PC-3 (cell line): ENCODE measurements at regions not wholly inside any gene's neighbourhood (a gene's known extent, or its start where the extent isn't known, plus 50 kb on each side); places are given as distances from the start of the nearest gene placed in this dataset.
"Not testable (repeated sequence)": the region's sequence is repeated elsewhere in the genome, so short reads cannot be mapped to it uniquely, and the experiment has no call there.

Experiments
- ATAC-seq: fragments of 200-7000 bp; cut with Tn5 transposase; 2 replicates; pipeline ENCODE4 v1.9.1; 2020; ENCODE audit warnings: mild to moderate bottlenecking, moderate library complexity
- BruUV-seq: library from RNA; stranded (reverse); fragments of 400-500 nt; replicated peaks from 2 replicates; lab custom pipeline; 2021; lab: Mats Ljungman, UMichigan
- CTCF ChIA-PET: fragments of 300-600 bp; sonication (Branson Sonifier 250); formaldehyde crosslinking; loops from one replicate; lab custom pipeline; 2022; ENCODE audit warnings: antibody characterized with exemption; lab: Charles Lee
- POLR2A ChIA-PET: fragments of 300-600 bp; sonication (Branson Sonifier 250); formaldehyde crosslinking; loops from one replicate; lab custom pipeline; 2022; ENCODE audit warnings: antibody characterized with exemption; ENCODE audit not compliant: unreplicated experiment; lab: Charles Lee
- DNase-seq: peaks from one replicate; pipeline ENCODE4 v3.0.0-alpha.2; 2015
- H2AFZ ChIP-seq: fragments of 300-600 bp; sonication (generic); 2 replicates; pipeline ENCODE4 v1.6.0; 2016; ENCODE audit warnings: antibody characterized with exemption, low read length
- H3F3A ChIP-seq: fragments of 300-600 bp; sonication (generic); one replicate; pipeline ENCODE4 v1.6.0; 2017; ENCODE audit warnings: antibody characterized with exemption, low read length, control low read depth, mild to moderate bottlenecking; ENCODE audit not compliant: unreplicated experiment
- H3K27ac ChIP-seq: fragments of 300-600 bp; sonication (generic); 2 replicates; pipeline ENCODE4 v1.5.1; 2016; ENCODE audit warnings: mild to moderate bottlenecking, low read length
- H3K27me3 ChIP-seq: fragments of 300-600 bp; sonication (generic); 2 replicates; pipeline ENCODE4 v1.6.1; 2016; ENCODE audit warnings: low read length, mixed read lengths
- H3K36me3 ChIP-seq: fragments of 300-600 bp; sonication (generic); 2 replicates; pipeline ENCODE4 v1.6.1; 2016; ENCODE audit warnings: low read depth, mixed run types, low read length, mixed read lengths
- H3K4me1 ChIP-seq: fragments of 300-600 bp; sonication (generic); 2 replicates; pipeline ENCODE4 v1.5.1; 2016; ENCODE audit warnings: low read length; ENCODE audit not compliant: insufficient read depth
- H3K4me2 ChIP-seq: fragments of 300-600 bp; sonication (generic); 2 replicates; pipeline ENCODE4 v1.6.0; 2016; ENCODE audit warnings: low read length
- H3K4me3 ChIP-seq: fragments of 300-600 bp; sonication (generic); 2 replicates; pipeline ENCODE4 v1.5.1; 2016; ENCODE audit warnings: mild to moderate bottlenecking, low read length, mixed read lengths
- H3K79me2 ChIP-seq: fragments of 300-600 bp; sonication (generic); 2 replicates; pipeline ENCODE4 v1.6.1; 2017; ENCODE audit warnings: low read length, mixed read lengths
- H3K9ac ChIP-seq: fragments of 300-600 bp; sonication (generic); 2 replicates; pipeline ENCODE4 v1.6.0; 2016; ENCODE audit warnings: mild to moderate bottlenecking, low read length
- H3K9me2 ChIP-seq: fragments of 300-600 bp; sonication (generic); replicated peaks from 2 replicates; pipeline ENCODE4 v1.6.1; 2016; ENCODE audit warnings: mixed run types, low read length, mixed read lengths
- H3K9me3 ChIP-seq: fragments of 300-600 bp; sonication (generic); 2 replicates; pipeline ENCODE4 v1.6.1; 2016; ENCODE audit warnings: low read length, mixed read lengths
- H4K20me1 ChIP-seq: fragments of 300-600 bp; sonication (generic); 2 replicates; pipeline ENCODE4 v1.6.1; 2016; ENCODE audit warnings: low read length, mixed read lengths
- EZH2 ChIP-seq: fragments of 300-600 bp; sonication (generic); IDR thresholded peaks from one replicate; pipeline ENCODE4 v1.6.1; 2017; ENCODE audit warnings: antibody characterized with exemption, mild to moderate bottlenecking, low read length; ENCODE audit not compliant: unreplicated experiment
- EZH2phosphoT487 ChIP-seq: fragments of 300-600 bp; sonication (generic); IDR thresholded peaks from 2 replicates; pipeline ENCODE4 v1.6.1; 2018; ENCODE audit warnings: mild to moderate bottlenecking, antibody characterized with exemption, low read length, borderline replicate concordance
- intact Hi-C: fragments of 100-400 bp; cut with micrococcal nuclease; formaldehyde crosslinking; loops from 2 replicates; pipeline ENCODE4 v1.9.0; 2023
- TF ChIP-seq, protein P1 (sequence below): fragments of 300-600 bp; sonication (generic); conservative IDR thresholded peaks from 2 replicates; pipeline ENCODE4 v1.5.1; 2017; ENCODE audit warnings: antibody characterized with exemption, low read depth, mild to moderate bottlenecking, low read length

DNA sequence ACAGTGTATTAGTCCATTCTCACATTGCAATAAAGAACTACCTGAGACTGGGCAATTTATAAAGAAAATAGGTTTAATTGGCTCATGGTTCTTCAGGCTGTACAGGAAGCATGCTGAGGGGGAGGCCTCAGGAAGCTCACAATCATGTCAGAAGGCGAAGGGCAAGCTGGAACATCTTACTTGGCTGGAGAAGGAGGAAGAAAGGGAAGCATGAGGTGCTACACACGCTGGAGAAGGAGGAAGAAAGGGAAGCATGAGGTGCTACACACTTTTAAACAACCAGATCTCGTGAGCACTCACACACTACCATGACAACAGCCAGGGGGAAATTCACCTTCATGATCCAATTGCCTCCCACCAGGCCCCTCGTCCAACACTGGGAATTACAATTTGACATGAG lies 95.3 kb upstream of the FAM110C start:
- Histone ChIP-seq H4K20me1 (no peaks in the 10 kb centered on the region), H2AFZ (no peak overlapping the region), H3K9me3 (no peaks in the 10 kb centered on the region), H3F3A (no peaks in the 10 kb centered on the region), H3K4me1 (no peaks in the 10 kb centered on the region), H3K4me3 (no peak overlapping the region), H3K9me2 (no peaks in the 10 kb centered on the region), H3K27me3 (peaks cover 6% of the 10 kb centered on the region; the same call in 1 of the 2 replicates), H3K4me2 (no peak overlapping the region), H3K9ac (no peak overlapping the region), H3K27ac (no peak overlapping the region), H3K36me3 (no peaks in the 10 kb centered on the region), H3K79me2 (no peaks in the 10 kb centered on the region)
- DNase-seq (no peak), ATAC-seq (no peak)
- POLR2A ChIA-PET = no interaction called here
- TF ChIP-seq, protein P1, sequence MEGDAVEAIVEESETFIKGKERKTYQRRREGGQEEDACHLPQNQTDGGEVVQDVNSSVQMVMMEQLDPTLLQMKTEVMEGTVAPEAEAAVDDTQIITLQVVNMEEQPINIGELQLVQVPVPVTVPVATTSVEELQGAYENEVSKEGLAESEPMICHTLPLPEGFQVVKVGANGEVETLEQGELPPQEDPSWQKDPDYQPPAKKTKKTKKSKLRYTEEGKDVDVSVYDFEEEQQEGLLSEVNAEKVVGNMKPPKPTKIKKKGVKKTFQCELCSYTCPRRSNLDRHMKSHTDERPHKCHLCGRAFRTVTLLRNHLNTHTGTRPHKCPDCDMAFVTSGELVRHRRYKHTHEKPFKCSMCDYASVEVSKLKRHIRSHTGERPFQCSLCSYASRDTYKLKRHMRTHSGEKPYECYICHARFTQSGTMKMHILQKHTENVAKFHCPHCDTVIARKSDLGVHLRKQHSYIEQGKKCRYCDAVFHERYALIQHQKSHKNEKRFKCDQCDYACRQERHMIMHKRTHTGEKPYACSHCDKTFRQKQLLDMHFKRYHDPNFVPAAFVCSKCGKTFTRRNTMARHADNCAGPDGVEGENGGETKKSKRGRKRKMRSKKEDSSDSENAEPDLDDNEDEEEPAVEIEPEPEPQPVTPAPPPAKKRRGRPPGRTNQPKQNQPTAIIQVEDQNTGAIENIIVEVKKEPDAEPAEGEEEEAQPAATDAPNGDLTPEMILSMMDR = no peak
- TF ChIP-seq EZH2phosphoT487 = no peak
- BruUV-seq = no TSS peak
- intact Hi-C loops = loop anchor here (1.0 kb wide), 1 partner anchor 97 kb away; no protein-coding TSS in a partner anchor
- CTCF ChIA-PET = interaction anchor here (1.0 kb wide), 1 partner anchor 70 kb away, joined by 3 read pairs; no protein-coding TSS in a partner anchor

DNA sequence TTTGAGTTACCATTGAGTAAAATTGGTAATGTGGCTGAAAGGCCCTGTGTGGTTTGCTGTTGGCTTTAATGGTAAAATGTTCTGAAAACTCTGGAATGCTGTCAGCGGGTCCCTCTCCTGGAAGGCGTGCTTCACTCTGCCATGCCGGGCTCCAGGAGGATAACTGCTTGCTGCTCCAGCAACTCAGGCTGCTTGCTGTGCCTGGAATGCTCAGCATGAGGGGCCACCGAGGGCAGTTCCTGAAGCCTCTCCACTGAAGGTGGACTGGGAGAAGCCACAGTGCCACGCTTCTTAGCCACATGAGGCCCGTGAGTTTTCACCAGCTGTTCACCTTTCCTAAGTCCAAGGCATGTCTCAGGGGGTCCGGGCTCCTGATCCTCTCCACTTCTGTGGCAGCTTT lies 90.4 kb upstream of the FAM110C start:
- ATAC-seq (no peak), DNase-seq (no peak)
- H3K4me1 ChIP-seq = no peaks in the 10 kb centered on the region
- no peak overlapping the region for H3K27ac ChIP-seq
- no peak overlapping the region for H3K4me2 ChIP-seq
- ChIA-PET POLR2A (no interaction called here), CTCF (no interaction called here)
- H3K36me3 ChIP-seq = no peaks in the 10 kb centered on the region
- no peaks in the 10 kb centered on the region for H4K20me1 ChIP-seq
- no peaks in the 10 kb centered on the region for H3K9me3 ChIP-seq
- peaks cover 6% of the 10 kb centered on the region for H3K27me3 ChIP-seq
- no peaks in the 10 kb centered on the region for H3F3A ChIP-seq
- no peak overlapping the region for H3K4me3 ChIP-seq
- TF ChIP-seq, protein P1 = no peak
- TF ChIP-seq EZH2phosphoT487 = no peak
- no peak for TF ChIP-seq EZH2
- H2AFZ ChIP-seq = no peak overlapping the region
- H3K9ac ChIP-seq = no peak overlapping the region
- no peaks in the 10 kb centered on the region for H3K79me2 ChIP-seq
- BruUV-seq = no TSS peak
- no peaks in the 10 kb centered on the region for H3K9me2 ChIP-seq
- intact Hi-C loops = no loop called here

DNA sequence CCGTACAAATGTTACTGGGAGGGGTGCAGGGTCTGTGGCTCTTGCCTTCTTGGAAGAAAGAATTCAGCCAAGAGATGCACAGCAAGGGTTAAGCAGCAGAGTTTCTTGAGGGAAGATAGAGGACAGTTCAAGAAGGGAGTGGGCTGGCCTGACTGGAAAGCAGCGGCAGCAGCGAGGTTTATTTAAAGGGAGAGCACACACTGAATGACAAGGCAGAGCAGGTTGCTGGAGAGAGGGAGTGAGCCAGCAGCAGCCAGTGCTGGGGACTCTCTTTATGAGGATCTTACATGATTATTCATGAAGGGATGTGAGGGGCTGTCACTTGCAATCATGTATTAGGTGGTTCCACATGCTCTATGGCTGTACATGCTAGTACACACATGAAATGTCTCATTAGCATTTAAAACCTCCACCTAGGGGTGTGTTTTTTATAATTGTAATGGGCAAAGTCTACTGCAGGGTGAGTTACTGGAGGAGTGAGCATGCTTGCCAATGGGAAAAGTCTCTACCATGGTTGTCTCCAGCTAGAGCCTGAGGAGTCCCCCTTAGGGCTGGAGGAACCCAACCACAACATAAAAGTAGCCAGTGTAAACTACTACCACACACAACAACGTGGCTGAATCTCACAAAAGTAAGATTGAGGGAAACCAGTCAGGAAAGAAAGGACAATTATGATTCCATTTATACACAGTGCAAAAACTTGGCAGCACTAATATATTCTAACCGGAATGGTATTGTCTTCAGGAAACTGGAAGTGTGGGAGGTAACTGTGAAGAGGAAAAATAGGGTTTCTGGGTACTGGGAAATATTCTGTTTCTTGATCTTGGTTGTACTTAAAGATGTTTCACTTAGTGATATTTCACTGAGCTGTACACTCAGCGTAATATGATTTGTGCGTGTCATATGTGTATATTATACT lies 87.6 kb upstream of the FAM110C start:
- intact Hi-C loops = no loop called here
- Histone ChIP-seq H3K9me3 (no peaks in the 10 kb centered on the region), H4K20me1 (no peaks in the 10 kb centered on the region), H3F3A (no peaks in the 10 kb centered on the region), H3K27ac (no peak overlapping the region), H3K36me3 (no peaks in the 10 kb centered on the region), H3K9me2 (no peaks in the 10 kb centered on the region), H3K4me3 (no peak overlapping the region), H3K9ac (no peak overlapping the region), H3K27me3 (peaks cover 6% of the 10 kb centered on the region), H3K4me2 (no peak overlapping the region), H3K4me1 (no peaks in the 10 kb centered on the region), H3K79me2 (no peaks in the 10 kb centered on the region), H2AFZ (no peak overlapping the region)
- no peak for TF ChIP-seq EZH2
- TF ChIP-seq, protein P1 = no peak
- no peak for TF ChIP-seq EZH2phosphoT487
- ChIA-PET POLR2A (no interaction called here), CTCF (no interaction called here)
- ATAC-seq = no peak
- no peak for DNase-seq
- no TSS peak for BruUV-seq

DNA sequence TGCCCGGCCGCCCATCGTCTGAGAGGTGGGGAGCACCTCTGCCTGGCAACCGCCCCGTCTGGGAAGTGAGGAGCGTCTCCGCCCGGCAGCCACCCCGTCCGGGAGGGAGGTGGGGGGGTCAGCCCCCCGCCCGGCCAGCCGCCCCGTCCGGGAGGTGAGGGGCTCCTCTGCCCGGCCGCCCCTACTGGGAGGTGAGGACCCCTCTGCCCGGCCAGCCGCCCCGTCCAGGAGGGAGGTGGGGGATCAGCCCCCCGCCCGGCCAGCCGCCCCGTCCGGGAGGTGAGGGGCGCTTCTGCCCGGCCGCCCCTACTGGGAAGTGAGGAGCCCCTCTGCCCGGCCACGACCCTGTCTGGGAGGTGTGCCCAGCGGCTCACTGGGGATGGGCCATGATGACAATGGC lies 80.5 kb upstream of the FAM110C start:
- H4K20me1 ChIP-seq, H3K27ac ChIP-seq, H2AFZ ChIP-seq, ATAC-seq, H3K9ac ChIP-seq, CTCF ChIA-PET, H3K36me3 ChIP-seq, BruUV-seq, H3K79me2 ChIP-seq, POLR2A ChIA-PET, H3K4me2 ChIP-seq, H3K27me3 ChIP-seq, DNase-seq, intact Hi-C loops, H3F3A ChIP-seq, H3K9me3 ChIP-seq, H3K4me3 ChIP-seq, H3K4me1 ChIP-seq, H3K9me2 ChIP-seq: not testable (repeated sequence)
